Muscle layer of colon (tissue), 2 donors: ENCODE measurements at regions not wholly inside any gene's neighbourhood (a gene's known extent, or its start where the extent isn't known, plus 50 kb on each side); places are given as distances from the start of the nearest gene placed in this dataset.
"Not testable (repeated sequence)": the region's sequence is repeated elsewhere in the genome, so short reads cannot be mapped to it uniquely, and the experiment has no call there.

Experiments
- H3K27ac ChIP-seq: one replicate; pipeline ENCODE4 v1.7.0; 2013; ENCODE audit warnings: low read depth, mild to moderate bottlenecking, low read length, moderate library complexity
- H3K27me3 ChIP-seq, 2 donors: one replicate each; pipeline ENCODE4 v1.7.0; 2013; ENCODE audit warnings: low read length in 2 of 2, mild to moderate bottlenecking in 2 of 2; ENCODE audit not compliant: insufficient read depth in 2 of 2, control insufficient read depth in 1 of 2
- H3K36me3 ChIP-seq: one replicate; pipeline ENCODE4 v1.7.0; 2013; ENCODE audit warnings: mild to moderate bottlenecking, low read length; ENCODE audit not compliant: insufficient read depth
- H3K4me1 ChIP-seq: one replicate; pipeline ENCODE4 v1.7.0; 2013; ENCODE audit warnings: mild to moderate bottlenecking, low read length; ENCODE audit not compliant: insufficient read depth
- H3K4me3 ChIP-seq, 2 donors: one replicate each; pipeline ENCODE4 v1.7.0; 2013; ENCODE audit warnings: low read length in 2 of 2, low read depth in 1 of 2, mild to moderate bottlenecking in 1 of 2, moderate library complexity in 1 of 2
- H3K9ac ChIP-seq: one replicate; pipeline ENCODE4 v1.7.0; 2013; ENCODE audit warnings: low read length
- H3K9me3 ChIP-seq: one replicate; pipeline ENCODE4 v1.7.0; 2013; ENCODE audit warnings: mild to moderate bottlenecking, low read length
- donor health status: abdominal sarcoma.
- donor health status: Adenocarcinoma of cecum.

DNA sequence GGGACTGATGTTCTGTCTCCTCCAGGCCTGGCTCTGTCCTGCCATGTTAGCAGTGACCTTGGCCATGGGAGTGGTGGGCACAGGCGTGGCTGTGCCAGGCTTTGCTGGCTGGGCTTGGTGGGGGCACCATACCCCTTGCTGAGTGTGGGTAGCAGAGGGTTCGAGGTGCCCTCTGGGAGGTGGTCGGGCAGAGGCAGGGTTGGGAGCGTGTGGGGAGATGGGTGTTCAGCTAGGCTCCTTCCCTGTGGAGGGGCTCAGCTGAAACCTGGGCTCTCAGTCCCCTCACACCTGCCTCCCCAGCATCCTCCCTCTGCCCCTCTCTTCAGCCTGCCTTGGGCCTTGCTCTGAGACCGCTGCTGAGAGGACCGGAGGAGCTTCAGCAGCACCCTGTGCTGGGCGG lies 109.6 kb downstream of the TMEM121 start:
- H3K9ac ChIP-seq, H3K4me3 ChIP-seq, H3K27me3 ChIP-seq, H3K36me3 ChIP-seq, H3K9me3 ChIP-seq, H3K4me1 ChIP-seq, H3K27ac ChIP-seq: not testable (repeated sequence)

DNA sequence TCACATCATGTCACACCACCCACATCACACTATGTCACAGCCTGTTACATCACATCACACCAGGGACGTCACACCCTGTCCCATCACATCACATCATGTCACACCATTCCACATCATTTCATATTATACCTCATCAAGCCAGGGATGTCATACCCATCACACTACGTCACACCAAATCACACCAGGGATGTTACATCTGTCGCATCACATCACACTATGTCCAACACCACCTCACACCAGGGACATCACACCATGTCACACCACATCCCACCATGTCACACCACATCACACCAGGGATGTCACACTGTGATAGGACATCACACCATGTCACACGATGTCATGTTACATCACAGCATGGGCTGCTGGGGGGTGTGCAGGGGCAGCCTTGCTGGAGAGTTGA lies 110.6 kb downstream of the TMEM121 start:
- H3K36me3 ChIP-seq: no peaks in the 10 kb centered on the region
- H3K9ac ChIP-seq: no peak overlapping the region
- H3K9me3 ChIP-seq: no peaks in the 10 kb centered on the region
- H3K4me1 ChIP-seq: no peaks in the 10 kb centered on the region
- H3K27ac ChIP-seq: no peak overlapping the region
- no peak overlapping the region for H3K4me3 ChIP-seq
- H3K27me3 ChIP-seq: no peaks in the 10 kb centered on the region

DNA sequence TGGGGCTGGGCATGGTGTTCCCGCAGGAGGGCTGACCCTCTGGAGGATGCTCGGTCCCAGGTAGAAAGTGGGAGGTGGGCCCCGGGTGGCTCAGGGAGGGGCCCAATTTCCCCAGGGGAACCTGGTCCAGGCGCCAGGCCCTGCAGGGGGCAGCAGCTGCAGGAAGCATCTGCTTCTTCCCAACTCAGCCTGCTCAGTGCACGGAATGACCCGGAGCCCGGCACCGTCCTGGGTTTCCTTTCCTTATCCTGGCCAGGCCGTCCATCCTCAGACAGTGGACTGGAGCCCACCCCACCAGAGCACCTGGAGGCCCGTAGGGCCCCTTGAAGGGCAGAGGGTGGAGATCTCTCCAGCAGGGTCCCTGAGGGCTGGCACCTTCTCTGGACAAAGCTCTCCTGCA lies 111.0 kb downstream of the TMEM121 start:
- not testable (repeated sequence) for H3K9ac ChIP-seq, H3K9me3 ChIP-seq, H3K36me3 ChIP-seq, H3K4me3 ChIP-seq, H3K27ac ChIP-seq, H3K4me1 ChIP-seq, H3K27me3 ChIP-seq

DNA sequence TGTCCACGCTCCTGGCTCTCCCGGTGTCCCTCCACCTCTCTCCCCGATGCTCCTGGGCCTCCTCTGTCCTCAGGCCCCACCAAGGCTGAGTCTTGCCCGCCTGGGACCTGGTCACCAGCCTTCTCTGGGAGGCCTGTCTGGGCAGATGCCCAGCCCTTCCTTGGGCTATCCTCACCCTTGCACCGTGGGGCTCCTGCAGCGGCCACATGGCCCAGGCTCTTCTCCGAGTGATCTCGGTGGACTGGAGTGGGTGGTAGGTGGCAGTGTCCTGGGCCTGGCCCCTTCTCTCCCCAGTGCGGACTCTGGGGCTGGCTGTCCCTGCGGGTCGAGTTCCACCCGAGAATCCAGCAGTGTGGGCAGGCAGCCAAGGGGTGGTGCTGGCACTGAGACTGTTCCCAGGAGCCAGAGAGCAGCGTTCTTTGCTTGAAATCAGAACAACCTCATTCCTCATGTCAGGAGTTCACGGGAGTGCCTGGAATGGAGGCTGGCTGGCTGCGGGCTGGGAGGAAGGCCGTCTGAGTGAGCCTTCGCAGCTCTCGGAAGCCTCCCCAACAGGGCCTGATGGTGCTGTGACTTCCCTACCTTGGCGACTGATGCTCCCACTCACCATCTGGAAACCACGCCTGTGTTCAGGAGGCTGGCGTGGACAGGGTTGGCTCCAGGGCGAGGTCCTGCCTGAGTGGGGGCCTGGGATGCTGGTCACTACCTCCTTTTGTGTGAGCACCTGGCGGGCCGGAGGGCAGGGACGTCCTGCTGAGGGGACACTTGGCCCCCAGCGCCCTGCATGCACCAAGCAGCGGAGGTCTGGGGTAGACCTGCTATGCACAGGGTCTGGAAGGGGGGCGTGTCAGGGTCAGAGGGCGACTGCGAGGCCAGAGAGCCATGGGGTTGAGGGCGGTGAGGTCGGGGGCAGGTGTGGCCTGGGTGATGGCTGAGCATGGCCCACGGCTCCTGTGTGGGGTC lies 113.9 kb downstream of the TMEM121 start:
- H3K4me1 ChIP-seq, H3K9ac ChIP-seq, H3K27ac ChIP-seq, H3K4me3 ChIP-seq, H3K36me3 ChIP-seq, H3K27me3 ChIP-seq, H3K9me3 ChIP-seq: not testable (repeated sequence)

DNA sequence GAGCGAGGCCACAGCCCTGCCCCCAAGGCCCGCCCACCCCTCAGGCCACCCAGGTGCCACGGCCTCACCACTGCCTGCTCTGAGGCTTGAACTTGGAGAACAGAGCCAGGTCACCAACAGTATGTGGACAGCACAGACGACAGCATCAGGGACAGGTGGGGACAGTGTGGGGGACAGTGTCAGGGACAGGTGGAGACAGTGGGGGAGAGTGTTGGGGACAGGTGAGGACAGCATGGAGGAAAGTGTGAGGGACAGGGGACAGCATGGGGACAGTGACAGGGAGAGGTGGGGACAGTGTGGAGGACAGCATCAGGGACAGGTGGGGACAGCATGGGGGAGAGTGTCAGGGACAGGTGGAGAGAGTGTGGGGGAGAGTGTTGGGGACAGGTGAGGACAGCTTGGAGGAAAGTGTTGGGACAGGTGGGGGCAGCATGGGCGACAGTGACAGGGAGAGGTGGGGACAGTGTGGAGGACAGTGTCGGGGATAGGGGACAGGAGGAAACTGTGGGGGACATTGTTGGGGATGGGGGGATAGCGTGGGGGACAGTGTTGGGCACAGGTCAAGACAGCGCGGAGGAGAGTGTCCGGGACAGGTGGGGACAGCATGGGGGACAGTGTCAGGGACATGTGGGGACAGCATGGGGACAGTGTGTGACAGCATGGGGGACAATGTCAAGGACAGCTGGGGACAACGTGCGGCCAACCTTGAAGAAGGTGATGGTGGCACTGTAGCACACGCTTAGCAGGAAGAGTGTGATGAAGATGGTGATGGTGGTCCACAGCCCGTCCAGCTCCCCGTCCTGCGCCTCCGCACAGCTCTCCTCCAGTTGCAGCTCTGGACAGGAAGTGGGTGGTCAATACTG lies 114.9 kb downstream of the TMEM121 start:
- Histone ChIP-seq H3K4me3 (no peak overlapping the region), H3K9me3 (no peaks in the 10 kb centered on the region), H3K9ac (no peak overlapping the region), H3K36me3 (no peaks in the 10 kb centered on the region), H3K4me1 (no peaks in the 10 kb centered on the region), H3K27me3 (no peaks in the 10 kb centered on the region), H3K27ac (no peak overlapping the region)

DNA sequence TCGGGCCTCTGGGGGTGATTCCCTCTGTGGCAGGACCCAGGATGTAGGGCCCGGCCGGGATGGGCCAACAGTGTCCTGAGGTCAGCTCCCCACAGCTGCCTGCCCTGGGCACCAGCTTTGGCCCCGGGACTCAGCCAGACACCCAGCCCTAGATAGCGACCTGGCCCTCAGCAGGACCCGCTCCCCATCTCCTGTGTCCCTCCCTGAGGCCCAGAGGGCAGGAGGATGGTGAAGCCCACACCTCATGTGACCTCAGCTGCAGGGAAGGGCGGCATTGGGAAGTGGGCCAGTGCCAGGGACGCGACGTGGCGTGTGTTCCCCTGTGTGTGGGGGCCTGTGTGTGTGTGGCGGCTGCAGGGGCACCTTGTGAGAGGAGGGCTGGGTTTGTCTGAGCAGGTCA lies 115.6 kb downstream of the TMEM121 start:
- H3K27ac ChIP-seq, H3K9me3 ChIP-seq, H3K27me3 ChIP-seq, H3K4me3 ChIP-seq, H3K9ac ChIP-seq, H3K36me3 ChIP-seq, H3K4me1 ChIP-seq: not testable (repeated sequence)

DNA sequence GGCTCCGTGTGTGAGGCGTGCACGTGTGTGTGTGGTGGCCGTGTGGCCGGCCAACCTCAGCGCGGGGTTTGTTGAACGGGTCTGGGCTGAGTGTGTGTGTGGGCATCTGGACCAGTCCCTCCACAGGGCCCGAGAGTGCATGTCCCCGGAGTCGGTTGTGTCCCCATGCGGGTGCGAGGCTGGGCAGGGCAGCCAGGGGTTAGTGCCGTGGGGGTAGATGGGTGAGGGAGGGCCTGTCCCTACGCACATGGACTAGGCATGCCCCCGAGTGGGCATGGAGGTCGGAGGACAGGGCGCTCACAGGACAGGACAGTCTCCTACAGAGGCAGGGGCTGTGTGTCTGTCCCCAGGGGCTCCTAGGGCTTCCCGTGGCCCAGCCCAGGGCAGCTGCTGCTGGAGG lies 116.1 kb downstream of the TMEM121 start:
- not testable (repeated sequence) for H3K27me3 ChIP-seq, H3K4me3 ChIP-seq, H3K36me3 ChIP-seq, H3K9me3 ChIP-seq, H3K27ac ChIP-seq, H3K4me1 ChIP-seq, H3K9ac ChIP-seq

DNA sequence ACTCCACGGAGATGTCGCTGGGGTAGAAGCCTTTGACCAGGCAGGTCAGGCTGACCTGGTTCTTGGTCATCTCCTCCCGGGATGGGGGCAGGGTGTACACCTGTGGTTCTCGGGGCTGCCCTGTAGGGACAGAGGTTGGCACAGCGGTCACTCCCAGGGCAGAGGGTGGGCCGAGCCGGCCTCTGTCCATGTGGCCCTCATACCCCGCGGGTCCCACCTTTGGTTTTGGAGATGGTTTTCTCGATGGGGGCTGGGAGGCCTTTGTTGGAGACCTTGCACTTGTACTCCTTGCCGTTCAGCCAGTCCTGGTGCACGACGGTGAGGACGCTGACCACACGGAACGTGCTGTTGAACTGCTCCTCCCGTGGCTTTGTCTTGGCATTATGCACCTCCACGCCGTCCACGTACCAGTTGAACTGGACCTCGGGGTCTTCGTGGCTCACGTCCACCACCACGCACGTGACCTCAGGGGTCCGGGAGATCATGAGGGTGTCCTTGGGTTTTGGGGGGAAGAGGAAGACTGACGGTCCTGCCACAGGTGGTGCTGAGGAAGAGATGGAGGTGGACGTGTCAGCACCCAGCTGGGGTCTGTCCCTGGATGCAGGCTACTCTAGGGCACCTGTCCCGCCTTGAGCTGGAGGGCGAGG lies 117.1 kb downstream of the TMEM121 start:
- H3K27me3 ChIP-seq, H3K9ac ChIP-seq, H3K36me3 ChIP-seq, H3K4me1 ChIP-seq, H3K9me3 ChIP-seq, H3K27ac ChIP-seq, H3K4me3 ChIP-seq: not testable (repeated sequence)

DNA sequence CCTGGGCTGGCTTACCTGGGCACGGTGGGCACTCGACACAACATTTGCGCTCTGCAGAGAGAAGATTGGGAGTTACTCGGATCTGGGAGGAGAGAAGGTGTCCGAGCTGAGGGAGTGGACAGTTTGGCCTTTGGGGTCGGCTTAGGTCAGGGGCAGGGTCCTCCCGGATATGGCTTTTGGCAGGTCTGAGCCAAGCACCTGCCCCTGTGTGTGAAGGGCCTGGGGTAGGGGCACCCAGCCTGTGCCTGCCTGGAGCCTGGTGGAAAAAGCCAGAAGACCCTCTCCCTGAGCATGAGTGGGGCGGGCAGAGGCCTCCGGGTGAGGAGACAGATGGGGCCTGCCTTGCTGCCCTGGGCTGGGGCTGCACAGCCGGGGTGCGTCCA lies 117.7 kb downstream of the TMEM121 start:
- not testable (repeated sequence) for H3K27me3 ChIP-seq, H3K4me1 ChIP-seq, H3K9ac ChIP-seq, H3K9me3 ChIP-seq, H3K27ac ChIP-seq, H3K36me3 ChIP-seq, H3K4me3 ChIP-seq

DNA sequence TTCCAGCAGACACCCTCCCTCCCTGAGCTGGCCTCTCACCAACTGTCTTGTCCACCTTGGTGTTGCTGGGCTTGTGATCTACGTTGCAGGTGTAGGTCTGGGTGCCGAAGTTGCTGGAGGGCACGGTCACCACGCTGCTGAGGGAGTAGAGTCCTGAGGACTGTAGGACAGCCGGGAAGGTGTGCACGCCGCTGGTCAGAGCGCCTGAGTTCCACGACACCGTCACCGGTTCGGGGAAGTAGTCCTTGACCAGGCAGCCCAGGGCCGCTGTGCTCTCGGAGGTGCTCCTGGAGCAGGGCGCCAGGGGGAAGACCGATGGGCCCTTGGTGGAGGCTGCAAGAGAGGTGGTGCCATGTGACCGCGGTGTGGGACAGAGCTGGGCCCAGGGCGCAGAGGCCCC lies 118.1 kb downstream of the TMEM121 start:
- not testable (repeated sequence) for H3K4me1 ChIP-seq, H3K36me3 ChIP-seq, H3K9me3 ChIP-seq, H3K27ac ChIP-seq, H3K4me3 ChIP-seq, H3K9ac ChIP-seq, H3K27me3 ChIP-seq

DNA sequence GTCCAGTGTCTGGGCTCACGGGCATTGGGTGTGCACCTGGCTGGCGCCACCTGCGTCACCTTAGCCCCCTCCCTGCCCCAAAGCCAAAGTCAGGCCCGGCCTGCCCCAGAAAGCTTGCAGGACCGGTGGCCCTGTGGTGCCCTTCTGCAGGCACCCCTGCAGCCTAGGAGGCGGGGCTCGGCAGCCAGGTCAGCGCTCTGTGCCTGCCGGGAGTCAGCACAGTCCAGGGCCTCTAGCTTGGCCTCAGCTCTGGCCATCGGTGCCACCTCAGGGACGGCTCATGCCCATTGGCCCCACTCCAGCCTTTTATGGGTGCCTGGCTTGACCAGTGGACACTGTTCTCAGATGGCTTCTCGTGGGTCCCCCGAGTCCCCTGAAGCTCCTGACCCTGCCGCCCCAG lies 118.5 kb downstream of the TMEM121 start:
- not testable (repeated sequence) for H3K9ac ChIP-seq, H3K27me3 ChIP-seq, H3K27ac ChIP-seq, H3K9me3 ChIP-seq, H3K4me1 ChIP-seq, H3K36me3 ChIP-seq, H3K4me3 ChIP-seq
